Skeletal muscle tissue (tissue), 3 donors: ENCODE measurements at regions not wholly inside any gene's neighbourhood (a gene's known extent, or its start where the extent isn't known, plus 50 kb on each side); places are given as distances from the start of the nearest gene placed in this dataset.

ENCODE experiments used
- H3K27ac ChIP-seq: one replicate; pipeline ENCODE4 v1.7.0; 2013; ENCODE audit warnings: mild to moderate bottlenecking, low read depth, low read length, inconsistent platforms
- H3K27me3 ChIP-seq, 3 donors: one replicate each; pipeline ENCODE4 v1.7.0; 2013; ENCODE audit warnings: low read length in 3 of 3; ENCODE audit not compliant: control insufficient read depth in 3 of 3, insufficient read depth in 3 of 3
- H3K36me3 ChIP-seq, 3 donors: one replicate each; pipeline ENCODE4 v1.7.0; 2013; ENCODE audit warnings: low read length in 3 of 3; ENCODE audit not compliant: control insufficient read depth in 3 of 3, insufficient read depth in 3 of 3
- H3K4me1 ChIP-seq, 3 donors: one replicate each; pipeline ENCODE4 v1.7.0; 2013; ENCODE audit warnings: low read length in 3 of 3, mild to moderate bottlenecking in 3 of 3; ENCODE audit not compliant: control insufficient read depth in 3 of 3, insufficient read depth in 3 of 3
- H3K4me3 ChIP-seq, 3 donors: one replicate each; pipeline ENCODE4 v1.7.0; 2013; ENCODE audit warnings: low read length in 3 of 3
- H3K9ac ChIP-seq, 3 donors: one replicate each; pipeline ENCODE4 v1.7.0; 2013; ENCODE audit warnings: low read length in 3 of 3, mild to moderate bottlenecking in 3 of 3, moderate library complexity in 2 of 3, low read depth in 1 of 3
- H3K9me3 ChIP-seq, 3 donors: one replicate each; pipeline ENCODE4 v1.7.0; 2013; ENCODE audit warnings: low read length in 3 of 3; ENCODE audit not compliant: control insufficient read depth in 3 of 3
- donor health status: Osteomylitis.

- no peaks in the 10 kb centered on the region for H3K36me3 ChIP-seq
- no peaks in the 10 kb centered on the region for H3K27me3 ChIP-seq
- H3K4me1 ChIP-seq = peaks cover 4 to 8% (median 5%) of the 10 kb centered on the region in 3 donors
- H3K9me3 ChIP-seq = no peaks in the 10 kb centered on the region
- H3K4me3 ChIP-seq = no peak overlapping the region
- H3K27ac ChIP-seq = no peak overlapping the region
- no peak overlapping the region for H3K9ac ChIP-seq
Observed at GRCh38 chr14:71538938-71539649, 393.1 kb upstream of the RGS6 start.

DNA sequence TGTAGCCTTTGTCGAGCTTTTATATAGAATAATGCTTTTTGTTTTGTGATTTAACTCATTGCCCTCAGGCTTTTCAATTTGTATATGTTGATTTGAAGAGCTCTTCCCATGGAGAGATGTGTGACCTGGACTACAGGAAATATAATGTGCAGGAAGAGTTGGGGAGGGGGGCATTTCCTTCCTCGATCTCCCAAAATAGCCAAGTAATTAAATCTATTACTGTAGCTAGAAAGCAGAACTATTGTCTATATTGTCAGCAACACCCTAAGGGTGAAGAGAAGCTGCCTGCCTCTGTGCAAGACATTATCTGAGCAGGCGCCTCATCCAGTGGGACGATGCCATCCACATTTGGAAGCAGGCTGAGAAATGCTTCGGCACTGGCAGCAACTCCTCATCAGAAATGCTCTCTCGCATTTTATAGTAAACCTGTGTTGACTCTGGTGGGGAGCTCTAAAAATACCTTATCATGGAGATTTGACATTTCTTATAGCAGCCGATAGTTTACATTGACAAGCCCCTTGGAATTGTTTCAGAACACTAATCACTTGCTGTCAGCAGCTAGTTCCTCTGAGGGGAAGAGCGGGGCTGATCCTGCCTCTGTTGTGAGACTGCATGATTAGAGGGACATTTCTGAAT, 392.5 kb upstream of the RGS6 start:
- Histone ChIP-seq H3K4me3 (no peak overlapping the region), H3K27ac (no peak overlapping the region), H3K9me3 (no peaks in the 10 kb centered on the region), H3K9ac (no peak overlapping the region), H3K36me3 (no peaks in the 10 kb centered on the region), H3K4me1 (peaks cover 4 to 8% (median 5%) of the 10 kb centered on the region in 3 donors), H3K27me3 (no peaks in the 10 kb centered on the region)

DNA sequence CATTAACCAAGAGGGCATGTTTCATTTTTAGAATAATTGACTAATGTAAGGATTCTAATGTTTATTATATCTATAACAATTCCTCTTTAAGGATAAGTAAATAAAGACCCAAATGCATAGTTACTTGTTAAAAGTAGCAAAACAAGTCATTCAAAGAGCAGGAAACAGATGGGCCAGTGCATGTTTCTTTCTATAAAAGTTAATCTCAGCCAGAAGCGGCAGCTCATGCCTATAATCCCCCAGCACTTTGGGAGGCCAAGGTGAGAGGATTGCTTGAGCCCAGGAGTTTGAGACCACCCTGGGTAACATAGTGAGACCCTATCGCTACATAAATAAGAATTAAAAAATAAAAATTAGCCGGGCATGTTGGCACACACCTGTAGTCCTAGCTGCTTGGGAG, 391.0 kb upstream of the RGS6 start:
- H3K27me3 ChIP-seq = no peaks in the 10 kb centered on the region
- H3K36me3 ChIP-seq = no peaks in the 10 kb centered on the region
- H3K9ac ChIP-seq = no peak overlapping the region
- no peak overlapping the region for H3K27ac ChIP-seq
- H3K4me3 ChIP-seq = no peak overlapping the region
- H3K9me3 ChIP-seq = no peaks in the 10 kb centered on the region
- peaks cover 4 to 8% (median 5%) of the 10 kb centered on the region in 3 donors for H3K4me1 ChIP-seq

- Histone ChIP-seq H3K27me3 (no peaks in the 10 kb centered on the region), H3K9me3 (no peaks in the 10 kb centered on the region), H3K36me3 (no peaks in the 10 kb centered on the region), H3K4me1 (peaks cover 4 to 8% (median 5%) of the 10 kb centered on the region in 3 donors), H3K9ac (no peak overlapping the region), H3K4me3 (no peak overlapping the region), H3K27ac (no peak overlapping the region)
Observed at GRCh38 chr14:71541973-71542690, 390.1 kb upstream of the RGS6 start.

GRCh38 chr14:71549421-71550050, 382.7 kb upstream of the RGS6 start:
- Histone ChIP-seq H3K9ac (no peak overlapping the region), H3K27ac (no peak overlapping the region), H3K4me1 (no peaks in the 10 kb centered on the region), H3K9me3 (no peaks in the 10 kb centered on the region), H3K27me3 (no peaks in the 10 kb centered on the region), H3K36me3 (no peaks in the 10 kb centered on the region), H3K4me3 (no peak overlapping the region)

GRCh38 chr14:71550367-71550766, 381.9 kb upstream of the RGS6 start:
- no peaks in the 10 kb centered on the region for H3K9me3 ChIP-seq
- no peak overlapping the region for H3K4me3 ChIP-seq
- H3K4me1 ChIP-seq = no peaks in the 10 kb centered on the region
- no peak overlapping the region for H3K9ac ChIP-seq
- no peak overlapping the region for H3K27ac ChIP-seq
- no peaks in the 10 kb centered on the region for H3K27me3 ChIP-seq
- no peaks in the 10 kb centered on the region for H3K36me3 ChIP-seq

GRCh38 chr14:71551291-71551950, 380.8 kb upstream of the RGS6 start:
- no peaks in the 10 kb centered on the region for H3K27me3 ChIP-seq
- H3K4me1 ChIP-seq = no peaks in the 10 kb centered on the region
- no peak overlapping the region for H3K4me3 ChIP-seq
- no peaks in the 10 kb centered on the region for H3K36me3 ChIP-seq
- no peak overlapping the region for H3K9ac ChIP-seq
- H3K27ac ChIP-seq = no peak overlapping the region
- H3K9me3 ChIP-seq = no peaks in the 10 kb centered on the region

GRCh38 chr14:71552809-71553208, 379.4 kb upstream of the RGS6 start:
- Histone ChIP-seq H3K4me3 (no peak overlapping the region), H3K9me3 (no peaks in the 10 kb centered on the region), H3K4me1 (no peaks in the 10 kb centered on the region), H3K9ac (no peak overlapping the region), H3K27ac (no peak overlapping the region), H3K36me3 (no peaks in the 10 kb centered on the region), H3K27me3 (no peaks in the 10 kb centered on the region)

DNA sequence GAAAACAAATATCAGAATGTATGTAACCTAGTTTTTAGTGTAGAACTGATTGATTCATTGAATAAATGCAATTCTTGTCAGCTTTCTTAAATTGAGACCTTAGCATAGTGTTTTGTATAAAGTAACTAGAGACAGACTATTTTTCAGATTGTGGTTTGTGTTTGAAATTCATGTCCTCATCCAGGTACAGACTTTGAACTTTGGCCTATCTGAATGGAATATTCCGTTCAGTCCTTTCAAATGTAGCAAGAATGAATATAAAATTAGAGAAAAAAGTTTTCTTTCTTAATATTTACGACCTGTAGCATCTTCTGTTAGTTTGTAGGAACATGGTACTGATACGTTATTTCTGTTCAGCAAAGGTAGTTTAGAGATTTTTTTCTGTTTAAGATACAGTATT, 378.4 kb upstream of the RGS6 start:
- Histone ChIP-seq H3K27ac (no peak overlapping the region), H3K4me3 (no peak overlapping the region), H3K36me3 (no peaks in the 10 kb centered on the region), H3K4me1 (no peaks in the 10 kb centered on the region), H3K9ac (no peak overlapping the region), H3K9me3 (no peaks in the 10 kb centered on the region), H3K27me3 (no peaks in the 10 kb centered on the region)
